Endothelial cell (in vitro differentiated cells): ENCODE measurements at regions not wholly inside any gene's neighbourhood (a gene's known extent, or its start where the extent isn't known, plus 50 kb on each side); places are given as distances from the start of the nearest gene placed in this dataset.

Experiments
- DNase-seq: peaks from one replicate; pipeline ENCODE4 v3.0.0; 2021; ENCODE audit warnings: low spot score
- H3K27ac Mint-ChIP-seq: one replicate; pipeline ENCODE4 v1.8.0; 2021; ENCODE audit warnings: mixed read lengths, inconsistent platforms; ENCODE audit not compliant: unreplicated experiment
- H3K27me3 Mint-ChIP-seq: one replicate; pipeline ENCODE4 v1.8.0; 2021; ENCODE audit warnings: mild to moderate bottlenecking, moderate library complexity, mixed read lengths, inconsistent platforms; ENCODE audit not compliant: unreplicated experiment
- H3K36me3 Mint-ChIP-seq: one replicate; pipeline ENCODE4 v1.8.0; 2021; ENCODE audit warnings: mild to moderate bottlenecking, low read depth, mixed read lengths, inconsistent platforms; ENCODE audit not compliant: unreplicated experiment
- H3K4me1 Mint-ChIP-seq: one replicate; pipeline ENCODE4 v1.8.0; 2021; ENCODE audit warnings: mild to moderate bottlenecking, mixed read lengths, inconsistent platforms; ENCODE audit not compliant: unreplicated experiment
- H3K4me3 Mint-ChIP-seq: one replicate; pipeline ENCODE4 v1.8.0; 2021; ENCODE audit warnings: mild to moderate bottlenecking, mixed read lengths, inconsistent platforms; ENCODE audit not compliant: unreplicated experiment
- H3K9me3 Mint-ChIP-seq: one replicate; pipeline ENCODE4 v1.8.0; 2021; ENCODE audit warnings: mixed read lengths, inconsistent platforms; ENCODE audit not compliant: unreplicated experiment
- TF ChIP-seq, protein P1 (sequence below): fragments of 200-600 bp; sonication (generic); IDR thresholded peaks from one replicate; pipeline ENCODE4 v1.5.0; 2021; ENCODE audit warnings: antibody characterized with exemption; ENCODE audit not compliant: unreplicated experiment

DNA sequence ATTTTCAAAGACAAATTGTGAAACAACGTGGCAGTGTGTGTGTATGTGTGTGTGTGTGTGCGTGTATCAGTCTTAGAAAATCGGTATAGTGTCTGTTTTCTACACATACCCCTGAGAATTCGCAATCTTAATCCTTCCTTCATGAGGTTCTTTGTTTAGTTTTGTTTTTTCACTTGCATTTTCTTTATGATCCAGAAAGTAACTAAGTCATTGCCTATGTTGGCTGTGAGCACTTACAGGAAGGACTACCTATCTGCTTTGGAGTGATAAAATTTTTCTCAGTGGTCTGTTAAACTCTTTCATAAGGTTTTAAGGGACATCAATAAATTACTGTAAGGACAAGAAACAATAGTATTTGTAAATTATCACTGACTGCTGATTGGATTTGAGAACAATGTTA is 1587.1 kb downstream of the PCDH9 start:
- Mint-ChIP-seq H3K4me1 (peaks cover 10% of the 10 kb centered on the region), H3K27me3 (no peaks in the 10 kb centered on the region), H3K9me3 (no peaks in the 10 kb centered on the region), H3K27ac (peak overlapping the region; percentile 1), H3K4me3 (no peak overlapping the region), H3K36me3 (no peaks in the 10 kb centered on the region)
- no peak for DNase-seq
- TF ChIP-seq, protein P1, sequence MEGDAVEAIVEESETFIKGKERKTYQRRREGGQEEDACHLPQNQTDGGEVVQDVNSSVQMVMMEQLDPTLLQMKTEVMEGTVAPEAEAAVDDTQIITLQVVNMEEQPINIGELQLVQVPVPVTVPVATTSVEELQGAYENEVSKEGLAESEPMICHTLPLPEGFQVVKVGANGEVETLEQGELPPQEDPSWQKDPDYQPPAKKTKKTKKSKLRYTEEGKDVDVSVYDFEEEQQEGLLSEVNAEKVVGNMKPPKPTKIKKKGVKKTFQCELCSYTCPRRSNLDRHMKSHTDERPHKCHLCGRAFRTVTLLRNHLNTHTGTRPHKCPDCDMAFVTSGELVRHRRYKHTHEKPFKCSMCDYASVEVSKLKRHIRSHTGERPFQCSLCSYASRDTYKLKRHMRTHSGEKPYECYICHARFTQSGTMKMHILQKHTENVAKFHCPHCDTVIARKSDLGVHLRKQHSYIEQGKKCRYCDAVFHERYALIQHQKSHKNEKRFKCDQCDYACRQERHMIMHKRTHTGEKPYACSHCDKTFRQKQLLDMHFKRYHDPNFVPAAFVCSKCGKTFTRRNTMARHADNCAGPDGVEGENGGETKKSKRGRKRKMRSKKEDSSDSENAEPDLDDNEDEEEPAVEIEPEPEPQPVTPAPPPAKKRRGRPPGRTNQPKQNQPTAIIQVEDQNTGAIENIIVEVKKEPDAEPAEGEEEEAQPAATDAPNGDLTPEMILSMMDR = no peak

DNA sequence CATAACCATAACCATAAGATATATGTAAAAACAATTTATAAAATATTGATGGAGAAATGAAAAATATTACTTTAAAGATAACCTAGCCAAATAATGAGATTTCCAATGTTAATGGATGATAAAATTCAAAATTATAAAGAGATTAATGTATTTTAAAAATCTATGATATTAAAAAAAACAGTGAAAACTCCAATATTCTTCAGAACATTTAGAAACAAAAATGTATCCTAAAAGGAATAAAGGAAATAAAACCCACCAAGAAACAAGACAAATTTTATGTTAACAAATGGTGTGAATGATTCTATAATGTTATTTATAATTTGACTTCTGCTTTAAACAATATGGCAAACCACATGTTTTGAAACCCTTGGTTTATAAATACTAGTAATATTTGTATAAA is 1587.8 kb downstream of the PCDH9 start:
- Mint-ChIP-seq H3K36me3 (no peaks in the 10 kb centered on the region), H3K27me3 (no peaks in the 10 kb centered on the region), H3K4me3 (no peak overlapping the region), H3K9me3 (no peaks in the 10 kb centered on the region), H3K4me1 (peaks cover 10% of the 10 kb centered on the region), H3K27ac (no peak overlapping the region)
- TF ChIP-seq, protein P1 = no peak
- no peak for DNase-seq

DNA sequence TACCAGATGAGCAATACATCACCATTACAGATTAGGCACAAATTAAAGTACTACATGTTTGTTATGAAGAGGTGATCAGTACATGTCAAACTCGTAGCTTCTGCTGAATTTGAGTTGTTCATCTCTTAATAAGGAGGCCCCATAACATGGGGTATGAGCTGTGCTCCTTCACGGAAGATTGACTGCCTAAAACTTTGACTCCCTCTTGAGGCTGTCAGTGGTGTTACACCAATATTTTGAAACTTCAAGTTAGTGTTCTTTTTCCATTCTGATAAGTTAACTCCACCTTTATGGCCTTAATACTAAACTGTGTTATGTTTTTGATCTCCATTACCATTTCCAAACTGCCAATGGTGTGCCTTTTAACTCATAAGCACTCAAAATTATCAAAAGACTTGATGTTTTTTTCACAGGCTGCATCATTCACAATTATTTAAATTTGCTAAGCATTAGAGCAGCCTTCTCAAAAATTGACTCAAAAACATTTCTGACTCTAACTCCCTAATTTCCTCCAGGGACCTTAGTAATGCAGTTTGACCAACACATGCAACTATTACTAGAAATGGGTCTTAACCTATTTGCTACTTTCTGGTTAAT is 1591.5 kb downstream of the PCDH9 start:
- H3K4me1 Mint-ChIP-seq = peaks cover 10% of the 10 kb centered on the region
- peak; percentile 30 for DNase-seq
- no peaks in the 10 kb centered on the region for H3K27me3 Mint-ChIP-seq
- TF ChIP-seq, protein P1 = peak; percentile 89
- no peaks in the 10 kb centered on the region for H3K36me3 Mint-ChIP-seq
- no peak overlapping the region for H3K4me3 Mint-ChIP-seq
- H3K9me3 Mint-ChIP-seq = no peaks in the 10 kb centered on the region
- H3K27ac Mint-ChIP-seq = no peak overlapping the region

DNA sequence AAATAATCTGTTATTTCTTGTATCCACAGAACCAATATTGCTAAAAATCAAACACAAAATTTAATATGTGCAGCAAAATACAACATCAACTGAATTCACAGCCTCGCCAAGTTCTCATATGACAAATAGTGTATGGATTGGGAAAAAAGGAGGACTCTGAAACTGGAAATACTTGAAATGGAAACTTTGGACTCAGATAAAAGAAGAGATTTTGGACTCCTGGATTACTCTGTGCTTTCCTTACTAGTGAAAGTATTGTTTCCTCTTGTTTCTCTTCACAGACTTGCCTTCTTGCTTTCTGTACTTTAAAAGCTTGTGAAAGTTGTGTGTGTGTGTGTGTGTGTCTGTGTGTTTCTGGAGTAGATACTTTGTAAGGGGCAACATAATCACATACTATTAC is 1596.3 kb downstream of the PCDH9 start:
- H3K36me3 Mint-ChIP-seq = no peaks in the 10 kb centered on the region

DNA sequence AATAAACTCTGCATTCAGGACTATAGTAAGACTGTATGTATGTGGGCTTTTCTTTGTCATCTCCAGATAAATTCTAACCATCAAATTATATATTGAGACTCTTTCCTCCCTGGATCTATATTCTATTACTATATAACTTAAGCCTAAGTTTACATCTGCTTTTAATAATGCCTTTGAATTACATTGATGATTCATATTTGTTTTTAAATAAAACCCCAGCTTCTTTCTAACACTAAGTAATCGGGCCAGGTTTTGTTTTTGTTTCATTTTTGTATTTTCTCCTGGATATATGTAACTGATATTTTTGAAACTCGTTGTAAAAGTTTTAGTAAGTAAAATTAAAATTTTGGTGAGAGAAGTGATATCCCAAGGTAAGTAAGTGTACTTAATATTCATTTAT is 1599.1 kb downstream of the PCDH9 start:
- no peaks in the 10 kb centered on the region for H3K36me3 Mint-ChIP-seq
- no peak overlapping the region for H3K4me3 Mint-ChIP-seq
- H3K9me3 Mint-ChIP-seq = no peaks in the 10 kb centered on the region
- TF ChIP-seq, protein P1 = no peak
- H3K4me1 Mint-ChIP-seq = no peaks in the 10 kb centered on the region
- H3K27me3 Mint-ChIP-seq = peaks cover 1% of the 10 kb centered on the region
- DNase-seq = no peak
- no peak overlapping the region for H3K27ac Mint-ChIP-seq

More for the DNA sequence above, 1596.3 kb downstream of the PCDH9 start:
- H3K9me3 Mint-ChIP-seq = no peaks in the 10 kb centered on the region
- TF ChIP-seq, protein P1 = no peak
- H3K27ac Mint-ChIP-seq = no peak overlapping the region
- H3K4me1 Mint-ChIP-seq = no peaks in the 10 kb centered on the region
- no peak overlapping the region for H3K4me3 Mint-ChIP-seq
- H3K27me3 Mint-ChIP-seq = no peaks in the 10 kb centered on the region
- DNase-seq = no peak
